Karpas-422 (cell line): ENCODE measurements at regions not wholly inside any gene's neighbourhood (a gene's known extent, or its start where the extent isn't known, plus 50 kb on each side); places are given as distances from the start of the nearest gene placed in this dataset.

Source experiments
- DNase-seq: peaks from one replicate; pipeline ENCODE4 v3.0.0-alpha.2; 2015
- H2AFZ ChIP-seq: fragments of 200-600 bp; sonication (generic); 2 replicates; pipeline ENCODE4 v1.6.1; 2014; ENCODE audit warnings: antibody characterized with exemption, low read length, mixed read lengths
- H3K27ac ChIP-seq: fragments of 200-600 bp; sonication (generic); 2 replicates; pipeline ENCODE4 v1.5.1; 2014; ENCODE audit warnings: mild to moderate bottlenecking, low read length, moderate library complexity
- H3K27me3 ChIP-seq: fragments of 200-600 bp; sonication (generic); 2 replicates; pipeline ENCODE4 v1.6.1; 2014; ENCODE audit warnings: low read length, mixed read lengths
- H3K36me3 ChIP-seq: fragments of 200-600 bp; sonication (generic); 2 replicates; pipeline ENCODE4 v1.6.1; 2014; ENCODE audit warnings: low read length, mixed read lengths; ENCODE audit not compliant: insufficient read depth
- H3K4me1 ChIP-seq: fragments of 200-600 bp; sonication (generic); 2 replicates; pipeline ENCODE4 v1.6.1; 2014; ENCODE audit warnings: mild to moderate bottlenecking, low read length, mixed read lengths
- H3K4me2 ChIP-seq: fragments of 200-600 bp; sonication (generic); 2 replicates; pipeline ENCODE4 v1.6.1; 2014; ENCODE audit warnings: low read length, low read depth, mild to moderate bottlenecking; ENCODE audit not compliant: poor library complexity, severe bottlenecking
- H3K4me3 ChIP-seq: fragments of 200-600 bp; sonication (generic); 2 replicates; pipeline ENCODE4 v1.5.1; 2014; ENCODE audit warnings: mild to moderate bottlenecking, antibody characterized with exemption, low read length, mixed read lengths
- H3K79me2 ChIP-seq: fragments of 200-600 bp; sonication (generic); 2 replicates; pipeline ENCODE4 v1.6.1; 2014; ENCODE audit warnings: mild to moderate bottlenecking, low read length, mixed read lengths
- H3K9ac ChIP-seq: fragments of 200-600 bp; sonication (generic); 2 replicates; pipeline ENCODE4 v1.6.0; 2014; ENCODE audit warnings: low read length
- H3K9me2 ChIP-seq: fragments of 200-600 bp; sonication (generic), shearing (Covaris generic); replicated peaks from 2 replicates; pipeline ENCODE4 v1.6.0; 2014; ENCODE audit warnings: mild to moderate bottlenecking, low read length, moderate library complexity; ENCODE audit not compliant: insufficient read depth
- H3K9me3 ChIP-seq: fragments of 300-700, 200-600 bp; sonication (generic); 2 replicates; pipeline ENCODE4 v1.6.1; 2014; ENCODE audit warnings: low read length, mixed read lengths
- H4K20me1 ChIP-seq: fragments of 200-600 bp; sonication (generic); 2 replicates; pipeline ENCODE4 v1.6.1; 2014; ENCODE audit warnings: mild to moderate bottlenecking, antibody characterized with exemption, low read length, low read depth; ENCODE audit not compliant: insufficient read depth

GRCh38 chr5:124546643-124547042, 199.8 kb downstream of the ZNF608 start:
- Histone ChIP-seq H3K9ac (no peak overlapping the region), H3K27me3 (0 out of 2 replicates have a peak, but pooled peaks cover 4% of the 10 kb centered on the region), H4K20me1 (no peaks in the 10 kb centered on the region), H3K4me2 (no peak overlapping the region), H3K4me1 (no peaks in the 10 kb centered on the region), H3K79me2 (no peaks in the 10 kb centered on the region), H2AFZ (no peak overlapping the region), H3K9me2 (no peaks in the 10 kb centered on the region), H3K27ac (no peak overlapping the region), H3K36me3 (no peaks in the 10 kb centered on the region), H3K9me3 (no peaks in the 10 kb centered on the region), H3K4me3 (no peak overlapping the region)
- DNase-seq, result no peak

DNA sequence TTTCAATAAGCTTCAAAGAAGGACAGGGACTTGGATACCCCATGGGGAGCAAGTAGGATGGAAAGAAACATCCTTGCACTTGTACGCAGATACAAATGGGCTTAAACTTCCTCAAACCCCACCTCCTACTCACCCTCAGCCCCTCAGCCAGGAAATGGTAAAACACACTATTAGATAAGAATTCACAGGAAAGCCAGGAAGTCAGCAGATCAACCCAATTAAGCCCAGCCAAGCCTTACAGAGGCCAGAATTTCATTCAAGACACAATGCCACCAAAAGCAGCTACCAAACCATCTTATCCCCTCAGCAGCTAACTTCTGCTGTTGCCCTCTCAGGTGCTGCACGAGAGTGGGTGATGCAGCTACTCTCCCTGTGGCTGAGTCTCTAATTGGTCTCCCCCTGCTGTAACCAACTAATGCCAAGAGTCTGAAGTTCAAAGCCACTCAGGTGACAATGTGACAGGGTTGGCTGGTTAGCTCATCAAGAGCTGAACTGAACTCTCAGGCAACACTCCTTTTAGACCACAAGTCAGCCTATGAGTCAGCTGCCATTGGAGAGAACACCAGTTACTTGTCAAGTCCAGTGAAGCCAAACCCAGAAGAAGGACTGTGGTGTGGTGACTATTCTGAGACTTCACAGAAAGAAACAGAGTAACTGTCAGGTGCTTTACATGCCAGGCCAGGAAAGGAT, 201.9 kb downstream of the ZNF608 start:
- no peaks in the 10 kb centered on the region for H4K20me1 ChIP-seq
- no peak overlapping the region for H2AFZ ChIP-seq
- no peak overlapping the region for H3K27ac ChIP-seq
- H3K4me2 ChIP-seq, result no peak overlapping the region
- DNase-seq, result no peak
- no peaks in the 10 kb centered on the region for H3K9me3 ChIP-seq
- no peaks in the 10 kb centered on the region for H3K4me1 ChIP-seq
- no peak overlapping the region for H3K4me3 ChIP-seq
- H3K36me3 ChIP-seq, result no peaks in the 10 kb centered on the region
- no peak overlapping the region for H3K9ac ChIP-seq
- H3K79me2 ChIP-seq, result no peaks in the 10 kb centered on the region
- no peaks in the 10 kb centered on the region for H3K9me2 ChIP-seq
- H3K27me3 ChIP-seq, result 0 out of 2 replicates have a peak, but pooled peaks cover 4% of the 10 kb centered on the region

DNA sequence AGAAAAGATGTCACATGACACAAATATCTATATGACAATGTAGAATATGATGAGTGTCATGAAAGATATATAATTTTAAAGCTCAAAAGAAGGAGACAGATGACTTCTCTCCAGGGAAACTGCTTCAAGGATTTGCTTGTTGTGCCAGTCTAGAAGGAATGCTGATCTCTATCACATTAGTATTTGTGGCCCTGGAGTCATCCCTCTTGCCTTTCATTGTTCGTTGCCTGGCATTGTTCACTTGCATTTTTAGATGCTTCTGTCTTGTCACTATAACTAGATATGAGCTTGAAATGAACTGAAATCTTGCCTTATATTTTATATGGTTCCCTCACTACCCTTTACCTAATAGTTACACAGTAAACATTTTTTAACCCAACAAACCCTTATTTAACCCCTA, 207.5 kb downstream of the ZNF608 start:
- Histone ChIP-seq H2AFZ (no peak overlapping the region), H3K79me2 (no peaks in the 10 kb centered on the region), H4K20me1 (no peaks in the 10 kb centered on the region), H3K9me2 (no peaks in the 10 kb centered on the region), H3K36me3 (no peaks in the 10 kb centered on the region), H3K4me1 (no peaks in the 10 kb centered on the region), H3K4me2 (no peak overlapping the region), H3K27ac (no peak overlapping the region), H3K9me3 (no peaks in the 10 kb centered on the region), H3K27me3 (0 out of 2 replicates have a peak, but pooled peaks cover 4% of the 10 kb centered on the region), H3K4me3 (no peak overlapping the region), H3K9ac (no peak overlapping the region)
- no peak for DNase-seq

DNA sequence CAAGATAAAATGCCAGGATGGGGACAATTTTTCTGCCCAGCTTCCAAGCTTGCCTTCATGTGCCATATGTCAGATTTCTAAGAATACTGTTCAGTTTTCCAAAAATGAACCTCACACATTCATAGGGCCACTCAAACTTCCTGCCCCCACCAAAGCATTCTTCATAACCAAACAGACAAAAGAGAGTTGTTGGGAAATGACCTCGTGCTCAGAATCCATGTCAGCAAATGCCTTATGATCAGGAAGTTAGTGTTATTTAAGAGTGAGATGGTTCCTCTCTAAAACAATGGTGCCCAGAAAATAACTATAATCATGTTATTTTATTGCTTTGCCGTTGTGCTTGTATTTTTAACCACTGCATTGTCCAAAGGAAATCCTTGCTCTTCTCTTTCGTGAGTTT, 208.2 kb downstream of the ZNF608 start:
- no peaks in the 10 kb centered on the region for H3K9me3 ChIP-seq
- no peak for DNase-seq
- no peaks in the 10 kb centered on the region for H3K4me1 ChIP-seq

GRCh38 chr5:124537522-124537921, 208.9 kb downstream of the ZNF608 start:
- no peak overlapping the region for H3K9ac ChIP-seq
- no peaks in the 10 kb centered on the region for H3K9me2 ChIP-seq
- DNase-seq, result no peak
- no peak overlapping the region for H2AFZ ChIP-seq
- H3K4me3 ChIP-seq, result no peak overlapping the region
- H3K9me3 ChIP-seq, result no peaks in the 10 kb centered on the region
- H3K27me3 ChIP-seq, result 0 out of 2 replicates have a peak, but pooled peaks cover 4% of the 10 kb centered on the region
- H3K79me2 ChIP-seq, result no peaks in the 10 kb centered on the region
- no peak overlapping the region for H3K27ac ChIP-seq
- no peaks in the 10 kb centered on the region for H3K36me3 ChIP-seq
- H3K4me2 ChIP-seq, result no peak overlapping the region
- H3K4me1 ChIP-seq, result no peaks in the 10 kb centered on the region
- no peaks in the 10 kb centered on the region for H4K20me1 ChIP-seq

More for the DNA sequence above, 208.2 kb downstream of the ZNF608 start:
- H2AFZ ChIP-seq, result no peak overlapping the region
- no peak overlapping the region for H3K9ac ChIP-seq
- H3K27ac ChIP-seq, result no peak overlapping the region
- no peaks in the 10 kb centered on the region for H3K9me2 ChIP-seq
- no peaks in the 10 kb centered on the region for H4K20me1 ChIP-seq
- no peaks in the 10 kb centered on the region for H3K79me2 ChIP-seq
- no peak overlapping the region for H3K4me2 ChIP-seq
- H3K4me3 ChIP-seq, result no peak overlapping the region
- no peaks in the 10 kb centered on the region for H3K36me3 ChIP-seq
- H3K27me3 ChIP-seq, result 0 out of 2 replicates have a peak, but pooled peaks cover 4% of the 10 kb centered on the region

- Histone ChIP-seq H3K9ac (no peak overlapping the region), H3K4me1 (no peaks in the 10 kb centered on the region)
These were observed 209.3 kb downstream of the ZNF608 start for GRCh38 chr5:124537107-124537506.

DNA sequence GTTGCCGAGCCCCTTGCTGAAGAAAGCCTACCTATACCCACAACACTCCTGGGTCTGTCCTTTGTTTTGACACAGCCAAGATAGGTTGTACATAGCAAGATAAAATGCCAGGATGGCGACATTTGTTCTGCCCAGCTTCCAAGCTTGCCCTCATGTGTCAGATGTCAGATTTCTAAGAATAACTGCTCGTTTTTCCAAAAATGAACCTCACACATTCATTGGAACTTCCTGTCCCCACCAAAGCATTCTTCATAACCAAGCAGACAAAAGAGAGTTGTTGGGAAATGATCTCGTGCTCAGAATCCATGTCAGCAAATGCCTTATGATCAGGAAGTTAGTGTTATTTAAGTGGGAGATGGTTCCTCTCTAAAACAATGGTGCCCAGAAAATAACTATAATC, 210.1 kb downstream of the ZNF608 start:
- no peak overlapping the region for H2AFZ ChIP-seq
- H3K4me2 ChIP-seq, result no peak overlapping the region
- no peak for DNase-seq

More at GRCh38 chr5:124537107-124537506, 209.3 kb downstream of the ZNF608 start:
- no peak overlapping the region for H2AFZ ChIP-seq
- no peaks in the 10 kb centered on the region for H3K9me3 ChIP-seq
- no peaks in the 10 kb centered on the region for H3K36me3 ChIP-seq
- no peak overlapping the region for H3K4me3 ChIP-seq
- H3K27ac ChIP-seq, result no peak overlapping the region
- no peak overlapping the region for H3K4me2 ChIP-seq
- H3K27me3 ChIP-seq, result 0 out of 2 replicates have a peak, but pooled peaks cover 3% of the 10 kb centered on the region
- H3K9me2 ChIP-seq, result no peaks in the 10 kb centered on the region
- H4K20me1 ChIP-seq, result no peaks in the 10 kb centered on the region
- H3K79me2 ChIP-seq, result no peaks in the 10 kb centered on the region
- DNase-seq, result no peak

DNA sequence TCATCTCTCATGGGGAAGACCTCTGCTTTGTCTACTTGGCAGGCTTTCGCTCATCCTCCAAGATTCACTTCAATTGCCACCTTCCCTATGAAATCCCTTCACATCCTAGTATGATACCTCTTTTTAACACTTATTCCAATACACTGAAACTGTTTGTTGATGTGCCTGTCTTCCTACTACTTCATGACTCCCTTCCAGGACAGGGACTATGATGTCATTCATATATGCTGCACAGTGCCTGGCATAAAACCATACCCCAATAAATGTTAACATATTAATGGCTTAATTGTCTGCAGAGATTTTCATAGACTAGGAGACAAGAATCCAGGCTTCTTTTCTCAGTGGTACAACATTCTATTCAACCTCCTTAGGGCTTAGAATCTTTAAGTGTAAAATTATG, 215.5 kb downstream of the ZNF608 start:
- Histone ChIP-seq H3K4me2 (no peak overlapping the region), H2AFZ (no peak overlapping the region), H3K9ac (no peak overlapping the region), H3K36me3 (no peaks in the 10 kb centered on the region), H3K4me1 (no peaks in the 10 kb centered on the region), H3K9me2 (no peaks in the 10 kb centered on the region), H3K27ac (no peak overlapping the region), H3K27me3 (no peaks in the 10 kb centered on the region), H3K79me2 (no peaks in the 10 kb centered on the region), H4K20me1 (no peaks in the 10 kb centered on the region), H3K9me3 (no peaks in the 10 kb centered on the region), H3K4me3 (no peak overlapping the region)
- DNase-seq, result no peak

More for the DNA sequence above, 210.1 kb downstream of the ZNF608 start:
- Histone ChIP-seq H3K79me2 (no peaks in the 10 kb centered on the region), H3K9me2 (no peaks in the 10 kb centered on the region), H3K4me3 (no peak overlapping the region), H3K9ac (no peak overlapping the region), H4K20me1 (no peaks in the 10 kb centered on the region), H3K4me1 (no peaks in the 10 kb centered on the region), H3K27me3 (no peaks in the 10 kb centered on the region), H3K36me3 (no peaks in the 10 kb centered on the region), H3K27ac (no peak overlapping the region), H3K9me3 (no peaks in the 10 kb centered on the region)
